Activated T-cell treated with anti-CD3 and anti-CD28 coated beads for 48 hours (primary cell): ENCODE measurements at regions not wholly inside any gene's neighbourhood (a gene's known extent, or its start where the extent isn't known, plus 50 kb on each side); places are given as distances from the start of the nearest gene placed in this dataset.
"Not testable (repeated sequence)": the region's sequence is repeated elsewhere in the genome, so short reads cannot be mapped to it uniquely, and the experiment has no call there.

Source experiments
- DNase-seq: peaks from one replicate; pipeline ENCODE4 v3.0.0-alpha.2; 2020; ENCODE audit warnings: low read depth

- DNase-seq = no peak
Measured at GRCh38 chr4:103499094-103499493, 220.7 kb downstream of the TACR3 start.

DNA sequence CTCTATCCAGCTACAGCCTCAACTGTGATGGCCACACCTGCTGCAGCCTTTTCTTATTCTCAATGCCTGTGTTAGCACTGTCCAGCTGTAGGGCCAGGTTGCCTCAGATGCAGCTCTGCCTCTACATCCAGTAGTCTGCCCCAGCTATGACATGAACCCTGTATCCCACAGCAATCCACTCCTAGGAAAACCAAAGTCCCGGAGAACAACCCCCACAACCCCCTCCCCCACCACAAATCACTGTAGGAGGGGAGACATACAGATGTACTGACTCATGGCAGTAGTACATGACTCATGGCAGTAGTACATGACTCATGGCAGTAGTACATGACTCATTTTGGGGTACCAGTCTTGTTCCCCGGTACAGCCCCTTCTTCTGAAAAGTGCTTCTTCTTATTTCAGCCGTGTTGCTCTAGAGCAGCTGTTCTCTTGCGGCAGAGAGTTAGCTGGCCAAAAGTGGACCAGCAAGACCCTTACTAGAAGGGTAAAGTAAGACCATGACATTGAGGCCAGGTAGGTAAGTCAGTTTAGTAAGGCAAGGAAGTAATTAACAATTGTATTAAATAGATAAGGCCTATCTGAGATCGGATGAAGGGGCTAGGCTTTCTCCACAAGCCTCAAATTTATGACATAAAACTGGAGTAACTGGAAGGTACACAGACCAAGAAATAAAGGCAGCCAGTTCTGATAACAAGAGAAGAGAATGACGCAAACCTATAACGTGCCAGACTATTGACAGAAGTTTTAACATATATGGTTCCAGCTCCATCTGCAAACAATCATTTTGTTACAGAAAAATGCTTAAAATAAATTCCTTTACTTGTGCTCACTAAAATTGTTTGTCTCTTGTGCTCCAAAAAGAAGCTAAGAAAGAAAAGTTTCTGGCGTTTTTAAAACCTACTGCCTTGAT, 221.4 kb downstream of the TACR3 start:
- no peak for DNase-seq

- DNase-seq = no peak
Measured at GRCh38 chr4:103497692-103498091, 222.1 kb downstream of the TACR3 start.

DNA sequence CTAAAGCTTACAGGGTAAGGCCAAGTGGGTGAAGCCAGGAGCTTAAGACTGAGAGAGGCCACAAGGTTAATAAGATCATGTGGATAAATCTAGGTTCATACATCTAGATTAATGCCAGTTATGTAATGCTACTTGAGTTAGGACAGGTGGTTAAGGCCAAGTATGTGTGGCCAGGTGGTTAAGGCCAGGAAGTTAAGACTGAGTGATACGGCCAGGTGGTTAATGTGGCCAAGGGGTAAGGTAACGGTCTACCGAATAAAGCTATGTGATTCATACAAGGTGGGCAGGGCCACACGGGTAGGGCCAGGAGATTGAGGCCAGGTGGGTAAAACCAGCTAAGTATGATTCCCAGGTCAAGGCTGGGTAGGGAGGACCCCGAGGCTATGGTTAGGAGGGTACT, 223.0 kb downstream of the TACR3 start:
- DNase-seq = no peak

GRCh38 chr4:103493450-103494159, 226.2 kb downstream of the TACR3 start:
- no peak for DNase-seq

DNA sequence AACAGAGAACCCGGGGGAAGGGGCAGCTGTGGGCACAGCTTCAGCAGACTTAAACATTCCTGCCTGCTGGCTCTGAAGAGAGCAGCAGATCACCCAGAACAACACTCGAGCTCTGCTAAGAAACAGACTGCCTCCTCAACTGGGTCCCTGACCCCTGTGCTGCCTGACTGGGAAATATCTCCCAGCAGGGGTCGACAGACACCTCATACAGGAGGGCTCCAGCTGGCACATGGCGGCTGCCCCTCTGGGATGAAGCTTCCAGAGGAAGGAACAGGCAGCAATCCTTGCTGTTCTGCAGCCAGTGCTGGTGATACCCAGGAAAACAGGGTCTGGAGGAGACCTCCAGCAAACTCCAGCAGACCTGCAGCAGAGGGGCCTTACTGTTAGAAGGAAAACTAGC, 234.5 kb downstream of the TACR3 start:
- not testable (repeated sequence) for DNase-seq

GRCh38 chr4:103484521-103484920, 235.3 kb downstream of the TACR3 start:
- no peak for DNase-seq

DNA sequence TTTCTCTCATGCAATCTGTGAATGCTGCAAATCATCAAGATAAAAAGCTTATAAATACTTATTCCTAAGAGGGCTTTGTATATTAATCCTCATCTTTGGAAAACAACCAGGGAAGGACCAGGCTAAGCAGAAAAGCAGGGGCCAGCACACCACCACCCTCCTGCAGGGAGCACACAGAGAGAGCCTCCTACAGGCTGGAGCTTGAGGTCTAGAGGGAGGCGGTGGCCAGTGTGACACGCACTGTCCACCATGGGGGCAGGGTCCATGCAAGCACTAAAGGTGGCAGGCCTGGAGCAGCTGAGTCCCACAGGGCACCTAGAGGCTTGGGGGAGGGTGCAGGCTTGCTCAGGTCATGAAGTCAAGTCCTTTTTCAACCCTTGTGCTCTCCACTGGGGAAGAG, 236.9 kb downstream of the TACR3 start:
- DNase-seq = no peak

- DNase-seq = no peak
Measured at GRCh38 chr4:103482471-103482870, 237.3 kb downstream of the TACR3 start.

DNA sequence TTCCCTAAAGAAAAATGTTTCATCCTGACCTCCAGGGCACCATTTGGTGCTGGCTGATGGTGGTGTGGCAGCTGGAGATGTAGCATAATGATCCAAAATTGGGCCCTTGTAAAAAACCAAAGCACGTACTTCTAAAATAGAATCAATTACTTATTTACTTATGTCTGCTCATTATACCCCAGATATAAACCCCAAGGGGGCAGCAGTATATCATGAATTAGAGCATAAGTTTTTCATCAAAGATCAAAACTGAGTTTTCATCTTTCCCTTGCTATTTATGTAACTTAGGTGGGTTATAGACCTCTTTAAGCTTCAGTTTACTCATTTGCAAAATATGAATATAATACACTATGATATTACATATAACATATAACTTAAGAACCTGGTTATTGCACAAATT, 241.1 kb downstream of the TACR3 start:
- DNase-seq = no peak

GRCh38 chr4:103478210-103478609, 241.6 kb downstream of the TACR3 start:
- DNase-seq = no peak

GRCh38 chr4:103457566-103457965, 259.4 kb upstream of the CENPE start:
- no peak for DNase-seq

DNA sequence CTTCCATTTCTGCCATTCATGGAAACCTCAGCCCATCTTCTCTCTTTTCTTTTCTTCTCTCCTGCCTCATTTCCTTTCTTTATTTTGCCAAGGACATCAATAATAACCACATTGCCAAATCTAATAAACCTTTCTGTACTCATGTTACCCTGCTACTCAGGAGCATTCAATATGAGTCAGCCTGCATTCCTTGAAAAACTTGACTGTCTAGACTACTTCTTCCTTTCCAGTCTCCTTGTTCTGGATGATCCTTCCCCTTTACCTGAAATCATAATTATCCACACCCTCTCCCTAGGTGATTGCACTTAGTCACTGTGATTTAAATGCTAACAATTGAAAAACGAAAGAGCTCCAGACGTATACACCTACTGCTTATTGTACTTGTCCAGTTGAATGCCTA, 253.2 kb upstream of the CENPE start:
- DNase-seq = no peak

DNA sequence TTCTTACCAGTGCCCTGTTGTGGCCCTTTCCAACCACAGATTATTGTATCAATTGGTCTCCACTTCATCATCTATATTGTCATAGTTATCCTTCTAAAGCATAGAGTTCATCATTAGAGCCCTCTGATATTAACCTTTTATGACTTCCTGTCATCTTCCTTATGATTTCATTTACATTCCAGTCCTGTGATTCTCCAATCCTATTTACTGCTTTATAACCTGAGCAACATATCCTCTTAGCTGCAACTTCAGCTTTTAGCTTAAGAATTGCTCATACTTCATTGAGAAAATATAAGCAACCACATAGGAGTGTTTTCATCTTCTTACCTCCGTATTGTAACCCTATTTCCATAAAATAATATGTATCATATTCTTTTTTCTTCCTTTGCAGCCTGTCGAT, 252.6 kb upstream of the CENPE start:
- no peak for DNase-seq

GRCh38 chr4:103449296-103450023, 251.3 kb upstream of the CENPE start:
- DNase-seq = no peak

DNA sequence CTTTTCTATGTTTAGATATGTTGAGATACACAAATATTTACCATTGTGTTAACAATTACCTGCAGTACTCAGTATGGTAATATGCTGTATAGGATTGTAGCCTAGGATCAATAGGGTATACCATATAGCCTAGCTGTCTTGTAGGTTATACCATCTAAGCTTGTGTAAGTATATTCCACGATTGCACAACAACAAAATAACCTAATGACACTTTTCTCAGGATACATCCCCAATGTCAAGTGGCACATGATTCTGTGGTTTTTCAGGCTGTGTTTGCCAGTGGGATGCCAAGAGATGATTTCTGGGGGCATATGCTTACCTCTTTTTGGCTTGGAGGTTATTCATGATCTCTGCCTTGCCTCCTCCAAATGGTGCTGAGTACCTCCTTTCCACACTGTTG, 247.2 kb upstream of the CENPE start:
- DNase-seq = no peak

GRCh38 chr4:103443324-103443723, 245.2 kb upstream of the CENPE start:
- no peak for DNase-seq

DNA sequence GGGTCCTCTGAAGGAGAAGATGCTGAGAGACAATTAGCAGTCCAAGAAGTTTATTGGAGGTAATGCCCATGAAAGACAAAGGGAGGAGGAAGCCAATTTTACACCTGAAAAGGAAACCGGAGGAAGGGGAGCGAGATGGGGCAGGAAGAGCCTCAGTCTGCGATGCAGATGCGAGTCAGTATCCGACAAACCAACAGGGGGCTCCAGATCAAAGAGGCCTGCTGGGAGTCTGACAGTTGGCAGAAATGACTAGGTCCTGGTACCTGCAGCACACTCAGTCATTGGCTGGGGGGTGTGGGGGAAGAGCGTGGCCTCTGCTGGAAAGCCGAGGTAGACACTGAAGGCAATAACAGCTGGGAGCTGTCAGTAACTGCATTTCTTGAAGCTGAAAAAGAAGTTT, 231.1 kb upstream of the CENPE start:
- DNase-seq = peak; percentile 0

DNA sequence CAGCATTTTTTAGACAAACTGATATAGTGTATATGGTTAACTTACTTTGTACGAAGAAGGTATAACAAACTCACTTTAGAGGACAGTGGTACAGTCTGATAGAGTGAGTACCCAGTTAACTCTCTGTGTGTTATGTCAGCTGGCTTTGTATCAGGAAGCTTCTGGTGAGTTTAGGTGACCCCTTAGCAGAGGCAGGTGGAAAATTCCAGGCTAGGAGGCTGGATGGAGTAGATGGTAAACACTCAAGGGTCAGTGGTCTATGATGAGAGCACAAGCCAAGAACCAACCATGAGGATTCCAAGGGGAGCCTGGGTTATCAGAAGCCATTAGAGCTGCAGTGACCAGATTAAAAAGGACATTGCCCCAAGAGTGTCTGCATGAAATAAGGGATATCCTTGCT, 227.3 kb upstream of the CENPE start:
- no peak for DNase-seq

GRCh38 chr4:103424853-103425252, 226.7 kb upstream of the CENPE start:
- no peak for DNase-seq

DNA sequence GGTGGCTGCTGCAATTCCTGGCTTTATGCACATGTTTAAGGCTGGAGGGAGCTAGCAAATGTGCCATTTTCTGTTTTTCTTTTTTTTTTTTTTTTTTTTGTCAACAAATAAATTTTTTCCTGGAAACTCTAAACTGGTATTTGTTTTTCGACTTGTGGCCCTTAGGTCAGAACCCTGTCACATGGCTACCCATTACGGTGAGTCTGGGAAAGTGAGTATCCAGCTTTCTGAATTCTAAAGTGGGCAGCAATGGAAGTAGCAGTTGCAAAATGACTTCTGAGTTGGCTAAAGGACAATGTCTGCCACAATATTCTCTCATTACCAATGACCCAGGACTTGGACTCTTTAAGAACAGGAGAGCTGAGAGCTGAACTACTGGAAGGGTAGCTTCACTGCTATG, 225.1 kb upstream of the CENPE start:
- no peak for DNase-seq

- no peak for DNase-seq
Measured at GRCh38 chr4:103422467-103423219, 224.5 kb upstream of the CENPE start.
